Activated CD8-positive, alpha-beta T cell treated with anti-CD3 and anti-CD28 coated beads for 36 hours (primary cell): ENCODE measurements at regions not wholly inside any gene's neighbourhood (a gene's known extent, or its start where the extent isn't known, plus 50 kb on each side); places are given as distances from the start of the nearest gene placed in this dataset.

Experiments
- ATAC-seq: fragments of 200-7000 bp; cut with Tn5 transposase; one replicate; pipeline ENCODE4 v1.10.0; 2021; ENCODE audit warnings: mild to moderate bottlenecking, moderate library complexity
- CTCF ChIA-PET: fragments of 350-600 bp; sonication (Branson Sonifier 250); formaldehyde crosslinking; loops from one replicate; lab custom pipeline; 2021; ENCODE audit warnings: antibody characterized with exemption; lab: Charles Lee
- POLR2A ChIA-PET: fragments of 350-600 bp; sonication (Branson Sonifier 250); formaldehyde crosslinking; loops from one replicate; lab custom pipeline; 2021; ENCODE audit warnings: antibody characterized with exemption; lab: Charles Lee
- DNase-seq: peaks from one replicate; pipeline ENCODE4 v3.0.0-alpha.2; 2020
- H3K27ac Mint-ChIP-seq: one replicate; pipeline ENCODE4 v1.8.0; 2021; ENCODE audit warnings: mild to moderate bottlenecking, mixed read lengths
- H3K27me3 Mint-ChIP-seq: one replicate; pipeline ENCODE4 v1.8.0; 2021; ENCODE audit warnings: mixed read lengths
- H3K36me3 Mint-ChIP-seq: one replicate; pipeline ENCODE4 v1.8.0; 2021; ENCODE audit warnings: low read depth, mixed read lengths
- H3K4me1 Mint-ChIP-seq: one replicate; pipeline ENCODE4 v1.8.0; 2021; ENCODE audit warnings: low read depth, mixed read lengths
- H3K4me3 Mint-ChIP-seq: one replicate; pipeline ENCODE4 v1.8.0; 2021; ENCODE audit warnings: mild to moderate bottlenecking, moderate library complexity, mixed read lengths
- H3K9me3 Mint-ChIP-seq: one replicate; pipeline ENCODE4 v1.8.0; 2021; ENCODE audit warnings: mixed read lengths
- intact Hi-C: fragments of 100-400 bp; cut with micrococcal nuclease; formaldehyde crosslinking; loops from one replicate; pipeline ENCODE4 v1.10.0; 2022
- TF ChIP-seq, protein P1 (sequence below): fragments of 200-600 bp; IDR thresholded peaks from one replicate; pipeline ENCODE4 v1.8.0; 2022; ENCODE audit warnings: antibody characterized with exemption, mild to moderate bottlenecking

GRCh38 chr11:15870911-15871310, 485.4 kb downstream of the SOX6 start:
- TF ChIP-seq, protein P1, sequence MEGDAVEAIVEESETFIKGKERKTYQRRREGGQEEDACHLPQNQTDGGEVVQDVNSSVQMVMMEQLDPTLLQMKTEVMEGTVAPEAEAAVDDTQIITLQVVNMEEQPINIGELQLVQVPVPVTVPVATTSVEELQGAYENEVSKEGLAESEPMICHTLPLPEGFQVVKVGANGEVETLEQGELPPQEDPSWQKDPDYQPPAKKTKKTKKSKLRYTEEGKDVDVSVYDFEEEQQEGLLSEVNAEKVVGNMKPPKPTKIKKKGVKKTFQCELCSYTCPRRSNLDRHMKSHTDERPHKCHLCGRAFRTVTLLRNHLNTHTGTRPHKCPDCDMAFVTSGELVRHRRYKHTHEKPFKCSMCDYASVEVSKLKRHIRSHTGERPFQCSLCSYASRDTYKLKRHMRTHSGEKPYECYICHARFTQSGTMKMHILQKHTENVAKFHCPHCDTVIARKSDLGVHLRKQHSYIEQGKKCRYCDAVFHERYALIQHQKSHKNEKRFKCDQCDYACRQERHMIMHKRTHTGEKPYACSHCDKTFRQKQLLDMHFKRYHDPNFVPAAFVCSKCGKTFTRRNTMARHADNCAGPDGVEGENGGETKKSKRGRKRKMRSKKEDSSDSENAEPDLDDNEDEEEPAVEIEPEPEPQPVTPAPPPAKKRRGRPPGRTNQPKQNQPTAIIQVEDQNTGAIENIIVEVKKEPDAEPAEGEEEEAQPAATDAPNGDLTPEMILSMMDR: no peak
- Mint-ChIP-seq H3K9me3 (no peaks in the 10 kb centered on the region), H3K27ac (no peak overlapping the region), H3K4me3 (no peak overlapping the region), H3K4me1 (no peaks in the 10 kb centered on the region), H3K27me3 (no peaks in the 10 kb centered on the region), H3K36me3 (no peaks in the 10 kb centered on the region)
- CTCF ChIA-PET: interaction anchor here (0.9 kb wide), 1 partner anchor 16 kb away, joined by 3 read pairs; no protein-coding TSS in a partner anchor
- POLR2A ChIA-PET: no interaction called here
- no peak for DNase-seq
- intact Hi-C loops: no loop called here
- ATAC-seq: no peak

DNA sequence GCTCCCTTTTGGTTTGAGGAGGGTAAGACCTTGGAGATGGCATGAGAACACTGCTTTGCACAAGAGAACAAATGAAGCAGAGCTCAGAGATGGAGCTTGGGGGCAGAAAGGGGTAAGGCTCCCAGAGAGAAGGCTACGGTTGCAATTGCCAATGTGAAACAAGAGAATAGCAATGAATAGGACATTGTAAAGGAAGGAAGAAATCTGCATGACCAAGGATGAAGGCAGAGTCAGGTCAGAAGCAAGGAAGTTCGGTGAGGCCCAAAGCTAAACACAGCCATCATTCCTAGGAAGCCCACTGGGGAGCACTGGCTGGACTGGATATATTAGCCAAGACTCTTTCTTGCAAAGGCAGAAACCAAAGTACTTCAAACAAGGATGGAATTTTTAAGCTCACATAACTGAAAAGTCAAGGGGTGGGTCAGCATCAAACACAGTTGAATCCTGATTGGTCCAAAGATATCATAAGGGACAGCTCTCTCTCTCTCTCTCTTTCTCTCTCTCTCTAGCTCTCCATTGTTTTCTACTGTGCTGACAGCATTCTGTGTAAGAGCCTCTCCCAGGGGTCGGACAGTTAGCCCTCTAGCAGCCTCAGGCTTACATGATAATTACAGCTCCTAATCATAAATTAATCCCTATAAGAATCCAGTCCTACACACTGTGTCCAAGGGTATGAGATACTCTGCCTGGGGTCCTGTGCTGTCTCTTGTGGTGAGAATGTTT, 484.3 kb downstream of the SOX6 start:
- POLR2A ChIA-PET: no interaction called here
- DNase-seq: no peak

GRCh38 chr11:15873501-15873900, 482.8 kb downstream of the SOX6 start:
- Mint-ChIP-seq H3K4me3 (no peak overlapping the region), H3K27me3 (no peaks in the 10 kb centered on the region), H3K36me3 (no peaks in the 10 kb centered on the region), H3K4me1 (no peaks in the 10 kb centered on the region), H3K27ac (no peak overlapping the region), H3K9me3 (no peaks in the 10 kb centered on the region)
- ChIA-PET POLR2A (no interaction called here), CTCF (no interaction called here)
- intact Hi-C loops: no loop called here
- no peak for DNase-seq
- no peak for ATAC-seq
- TF ChIP-seq, protein P1: no peak

More for the DNA sequence above, 484.3 kb downstream of the SOX6 start:
- intact Hi-C loops: no loop called here
- no peaks in the 10 kb centered on the region for H3K9me3 Mint-ChIP-seq
- ATAC-seq: no peak
- H3K4me3 Mint-ChIP-seq: no peak overlapping the region
- TF ChIP-seq, protein P1: no peak
- no peak overlapping the region for H3K27ac Mint-ChIP-seq
- no peaks in the 10 kb centered on the region for H3K27me3 Mint-ChIP-seq
- no peaks in the 10 kb centered on the region for H3K4me1 Mint-ChIP-seq
- H3K36me3 Mint-ChIP-seq: no peaks in the 10 kb centered on the region
- CTCF ChIA-PET: interaction anchor here (0.9 kb wide), 1 partner anchor 14 kb away, joined by 3 read pairs; no protein-coding TSS in a partner anchor

- no peak for ATAC-seq
- DNase-seq: no peak
- CTCF ChIA-PET: no interaction called here
- POLR2A ChIA-PET: no interaction called here
- Mint-ChIP-seq H3K4me1 (no peaks in the 10 kb centered on the region), H3K36me3 (no peaks in the 10 kb centered on the region), H3K4me3 (no peak overlapping the region), H3K9me3 (no peaks in the 10 kb centered on the region), H3K27ac (no peak overlapping the region), H3K27me3 (no peaks in the 10 kb centered on the region)
- TF ChIP-seq, protein P1: no peak
- intact Hi-C loops: no loop called here
Measured at GRCh38 chr11:15874704-15875103, 481.6 kb downstream of the SOX6 start.

DNA sequence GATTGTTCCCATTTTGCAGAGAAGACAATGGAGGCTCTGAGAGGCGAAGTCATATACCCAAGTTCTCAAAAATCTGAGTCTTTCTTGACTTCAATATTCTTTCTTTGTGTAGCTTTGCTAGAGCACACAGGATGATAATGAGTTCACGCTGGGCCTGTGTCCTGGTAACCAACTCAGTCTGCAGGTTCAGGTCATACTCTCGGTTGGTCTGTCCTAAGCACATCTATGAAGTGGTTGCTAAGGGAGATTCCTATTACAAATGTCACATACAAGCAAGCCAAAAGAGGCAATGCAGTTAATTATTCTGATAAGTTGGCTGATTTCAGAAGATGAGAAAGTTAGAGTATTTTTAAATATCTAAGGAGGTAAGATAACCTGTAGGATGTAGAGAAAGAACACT, 481.0 kb downstream of the SOX6 start:
- TF ChIP-seq, protein P1: no peak
- Mint-ChIP-seq H3K4me3 (no peak overlapping the region), H3K36me3 (no peaks in the 10 kb centered on the region), H3K27ac (no peak overlapping the region), H3K27me3 (no peaks in the 10 kb centered on the region), H3K4me1 (no peaks in the 10 kb centered on the region), H3K9me3 (no peaks in the 10 kb centered on the region)
- intact Hi-C loops: no loop called here
- CTCF ChIA-PET: interaction anchor here (1.3 kb wide), 1 partner anchor 14 kb away, joined by 4 read pairs; no protein-coding TSS in a partner anchor
- no peak for ATAC-seq
- POLR2A ChIA-PET: no interaction called here
- no peak for DNase-seq
